Keratinocyte (primary cell): ENCODE measurements at regions not wholly inside any gene's neighbourhood (a gene's known extent, or its start where the extent isn't known, plus 50 kb on each side); places are given as distances from the start of the nearest gene placed in this dataset.

Source experiments
- CTCF ChIP-seq, 3 experiments: IDR thresholded peaks in 1 of 3; conservative IDR thresholded peaks in 1 of 3; optimal IDR thresholded peaks in 1 of 3; 2 replicates in 2 of 3; 3 replicates in 1 of 3; pipeline versions ENCODE3 to v1.5.1; 2011; ENCODE audit warnings: low read length in 3 of 3, mild to moderate bottlenecking in 3 of 3, moderate library complexity in 2 of 3, control low read depth in 1 of 3, inconsistent platforms in 1 of 3; ENCODE audit not compliant: insufficient read depth in 2 of 3; ENCODE audit errors: extremely low read depth in 1 of 3
- EZH2 ChIP-seq: IDR thresholded peaks from one replicate; pipeline ENCODE4 v1.6.1; 2012; ENCODE audit warnings: inconsistent platforms, mild to moderate bottlenecking, low read length, moderate library complexity

- TF ChIP-seq CTCF (optimal IDR thresholded peaks at IDR 0.05 in 1 of 3, IDR thresholded peaks at IDR 0.05 in 1 of 3, conservative IDR thresholded peaks at IDR 0.05 in 1 of 3; ENCODE audit: extremely low read depth in 1 of 3, insufficient read depth in 2 of 3, low read length in 3 of 3) (no peak), EZH2 (no peak)
Measured at GRCh38 chr18:47341678-47342077, 90.2 kb upstream of the SKOR2 start.
